ENCODE measurements at regions not wholly inside any gene's neighbourhood (a gene's known extent, or its start where the extent isn't known, plus 50 kb on each side); places are given as distances from the start of the nearest gene placed in this dataset.

GRCh38 chr4:180380733-180381132 is 1862.5 kb upstream of the TENM3 start (continued):
- no peak for TF ChIP-seq NR2F1 (conservative IDR thresholded peaks at IDR 0.05)
- no peak for TF ChIP-seq CTCF (IDR thresholded peaks at IDR 0.05 in 2 of 3, conservative IDR thresholded peaks at IDR 0.05 in 1 of 3; ENCODE audit: control insufficient read depth in 2 of 3, extremely low read depth in 1 of 3, insufficient read depth in 1 of 3, low read depth in 3 of 3, low read length in 3 of 3)
- TF ChIP-seq IKZF1 (conservative IDR thresholded peaks at IDR 0.05) = no peak

DNA sequence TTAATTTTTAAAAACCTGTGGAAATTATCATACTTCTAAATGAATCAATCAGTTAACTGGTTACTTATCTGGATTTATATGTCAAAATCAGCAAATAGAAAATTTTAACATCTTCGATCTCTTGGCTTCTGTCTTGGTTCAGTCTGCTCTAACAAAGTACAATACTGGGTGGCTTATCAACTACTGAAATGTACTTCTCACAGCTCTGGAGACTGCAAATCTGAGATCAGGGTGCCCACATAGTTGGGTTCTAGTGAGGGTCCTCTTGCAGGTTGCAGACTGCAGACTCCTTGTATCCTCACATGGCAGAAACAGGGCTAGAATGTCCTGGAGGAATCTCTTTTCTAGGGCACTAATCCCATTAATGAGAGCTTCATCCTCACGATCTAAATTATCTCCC is 1851.6 kb upstream of the TENM3 start:
- H3K27ac ChIP-seq (ENCODE audit: control insufficient read depth, insufficient read depth) = no peak overlapping the region
- intact Hi-C loops (cut with micrococcal nuclease; ENCODE audit: unreplicated experiment) = no loop called here
- no peaks in the 10 kb centered on the region for H4K20me1 ChIP-seq (ENCODE audit: control insufficient read depth, insufficient read depth)
- ChIA-PET RAD21 (ENCODE audit: unreplicated experiment) (no interaction called here), SMC1A (ENCODE audit: uncharacterized antibody, unreplicated experiment) (no interaction called here), POLR2A (no interaction called here), CTCF (interaction anchor here (1.3 kb wide), 1 partner anchor 8 kb away, joined by 3 read pairs; no protein-coding TSS in a partner anchor)
- H3K27me3 ChIP-seq (replicated peaks in 1 of 2; ENCODE audit: control insufficient read depth in 2 of 2, insufficient read depth in 2 of 2, low read length in 1 of 2) = no peaks in the 10 kb centered on the region
- H3K4me1 ChIP-seq (ENCODE audit: control insufficient read depth, insufficient read depth, low read length) = no peaks in the 10 kb centered on the region
- no TSS peak for BruUV-seq (replicated peaks)
- ATAC-seq (no peak), DNase-seq (ENCODE audit: low read depth, low spot score) (no peak), FAIRE-seq (no peak)
- no peaks in the 10 kb centered on the region for H3K36me3 ChIP-seq (ENCODE audit: control insufficient read depth in 2 of 2, insufficient read depth in 2 of 2, low read length in 1 of 2)
- H3K79me2 ChIP-seq (ENCODE audit: control insufficient read depth, insufficient read depth, low read length) = no peaks in the 10 kb centered on the region
- H3K4me3 ChIP-seq = no peak overlapping the region
- H2AFZ ChIP-seq (ENCODE audit: control insufficient read depth, low read depth, low read length) = no peak overlapping the region
- no peak overlapping the region for H3K9ac ChIP-seq (ENCODE audit: control insufficient read depth, insufficient read depth, low read length)
- no peak overlapping the region for H3K4me2 ChIP-seq (ENCODE audit: control insufficient read depth, insufficient read depth)
- WGBS (ENCODE audit: insufficient coverage, insufficient replicate concordance, low lambda C conversion rate, missing lambda C conversion rate) = 52% methylated on average over 2 of the region's 2 CpGs
- TF ChIP-seq, protein P1, sequence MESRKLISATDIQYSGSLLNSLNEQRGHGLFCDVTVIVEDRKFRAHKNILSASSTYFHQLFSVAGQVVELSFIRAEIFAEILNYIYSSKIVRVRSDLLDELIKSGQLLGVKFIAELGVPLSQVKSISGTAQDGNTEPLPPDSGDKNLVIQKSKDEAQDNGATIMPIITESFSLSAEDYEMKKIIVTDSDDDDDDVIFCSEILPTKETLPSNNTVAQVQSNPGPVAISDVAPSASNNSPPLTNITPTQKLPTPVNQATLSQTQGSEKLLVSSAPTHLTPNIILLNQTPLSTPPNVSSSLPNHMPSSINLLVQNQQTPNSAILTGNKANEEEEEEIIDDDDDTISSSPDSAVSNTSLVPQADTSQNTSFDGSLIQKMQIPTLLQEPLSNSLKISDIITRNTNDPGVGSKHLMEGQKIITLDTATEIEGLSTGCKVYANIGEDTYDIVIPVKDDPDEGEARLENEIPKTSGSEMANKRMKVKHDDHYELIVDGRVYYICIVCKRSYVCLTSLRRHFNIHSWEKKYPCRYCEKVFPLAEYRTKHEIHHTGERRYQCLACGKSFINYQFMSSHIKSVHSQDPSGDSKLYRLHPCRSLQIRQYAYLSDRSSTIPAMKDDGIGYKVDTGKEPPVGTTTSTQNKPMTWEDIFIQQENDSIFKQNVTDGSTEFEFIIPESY (IDR thresholded peaks at IDR 0.05) = no peak
- TF ChIP-seq SUZ12 (IDR thresholded peaks at IDR 0.05; ENCODE audit: unreplicated experiment) = no peak
- no peak for TF ChIP-seq MYB (IDR thresholded peaks at IDR 0.05; ENCODE audit: borderline replicate concordance, low read depth, low read length)
- TF ChIP-seq FOXM1 (IDR thresholded peaks at IDR 0.05; ENCODE audit: low read depth, low read length) = no peak
- no peak for TF ChIP-seq NRF1 (conservative IDR thresholded peaks at IDR 0.05; ENCODE audit: low read depth, low read length)
- no peak for TF ChIP-seq PAX5 (IDR thresholded peaks at IDR 0.05; ENCODE audit: borderline replicate concordance, low read depth, low read length)
- no peak for TF ChIP-seq SMAD5 (IDR thresholded peaks at IDR 0.05; ENCODE audit: low read depth)
- TF ChIP-seq SMARCA5 (IDR thresholded peaks at IDR 0.05) = no peak
- no peak for TF ChIP-seq TCF7 (IDR thresholded peaks at IDR 0.05; ENCODE audit: borderline replicate concordance)
- no peak for TF ChIP-seq ATF7 (IDR thresholded peaks at IDR 0.05; ENCODE audit: low read depth)
- TF ChIP-seq PBX3 (IDR thresholded peaks at IDR 0.05; ENCODE audit: insufficient replicate concordance, low read depth, low read length) = no peak
- TF ChIP-seq CBX3 (IDR thresholded peaks at IDR 0.05; ENCODE audit: borderline replicate concordance, low read depth) = no peak
- no peak for TF ChIP-seq RUNX3 (IDR thresholded peaks at IDR 0.05; ENCODE audit: low read length)
- TF ChIP-seq BMI1 (IDR thresholded peaks at IDR 0.05; ENCODE audit: borderline replicate concordance) = no peak
- no peak for TF ChIP-seq RFX5 (IDR thresholded peaks at IDR 0.05; ENCODE audit: low read depth, low read length)
- no peaks in the 10 kb centered on the region for H3K9me3 ChIP-seq (replicated peaks; ENCODE audit: control insufficient read depth, insufficient read depth, low read length)
- in situ Hi-C loops (cut with MboI) = no loop called here

Data from GM12878 (cell line).